Ishikawa (cell line): ENCODE measurements at regions not wholly inside any gene's neighbourhood (a gene's known extent, or its start where the extent isn't known, plus 50 kb on each side); places are given as distances from the start of the nearest gene placed in this dataset.

Experiments
- CEBPB ChIP-seq: IDR thresholded peaks from 2 replicates; pipeline ENCODE4 v1.6.1; 2012
- CREB1 ChIP-seq: IDR thresholded peaks from 2 replicates; pipeline ENCODE4 v1.6.1; 2012; ENCODE audit warnings: low read depth
- EGR1 ChIP-seq: IDR thresholded peaks from 2 replicates; pipeline ENCODE4 v1.6.1; 2012
- EP300 ChIP-seq: IDR thresholded peaks from 2 replicates; pipeline ENCODE4 v1.6.1; 2012; ENCODE audit warnings: borderline replicate concordance
- FOXM1 ChIP-seq: IDR thresholded peaks from 2 replicates; pipeline ENCODE4 v1.6.1; 2012; ENCODE audit warnings: low read depth, borderline replicate concordance
- MAX ChIP-seq: IDR thresholded peaks from 2 replicates; pipeline ENCODE4 v1.6.1; 2012
- NFIC ChIP-seq: IDR thresholded peaks from 2 replicates; pipeline ENCODE4 v1.6.1; 2012
- RAD21 ChIP-seq: IDR thresholded peaks from 2 replicates; pipeline ENCODE4 v1.6.1; 2012; ENCODE audit warnings: low read depth
- TAF1 ChIP-seq: IDR thresholded peaks from 2 replicates; pipeline ENCODE4 v1.6.1; 2012; ENCODE audit warnings: low read depth, mild to moderate bottlenecking
- TCF12 ChIP-seq: IDR thresholded peaks from 2 replicates; pipeline ENCODE4 v1.6.1; 2012; ENCODE audit warnings: low read depth
- TEAD4 ChIP-seq: IDR thresholded peaks from 2 replicates; pipeline ENCODE4 v1.6.1; 2012
- YY1 ChIP-seq: IDR thresholded peaks from 2 replicates; pipeline ENCODE4 v1.6.1; 2012; ENCODE audit warnings: low read depth
- ZBTB7A ChIP-seq: IDR thresholded peaks from 2 replicates; pipeline ENCODE4 v1.6.1; 2012; ENCODE audit warnings: low read depth
- TF ChIP-seq, protein P1 (sequence below): IDR thresholded peaks from 2 replicates; pipeline ENCODE4 v1.6.1; 2012
- TF ChIP-seq, protein P2 (sequence below): IDR thresholded peaks from 2 replicates; pipeline ENCODE4 v1.6.1; 2012; ENCODE audit warnings: low read depth, mild to moderate bottlenecking

GRCh38 chr5:40227931-40228330 is 451.8 kb upstream of the PTGER4 start:
- TF ChIP-seq, protein P1, sequence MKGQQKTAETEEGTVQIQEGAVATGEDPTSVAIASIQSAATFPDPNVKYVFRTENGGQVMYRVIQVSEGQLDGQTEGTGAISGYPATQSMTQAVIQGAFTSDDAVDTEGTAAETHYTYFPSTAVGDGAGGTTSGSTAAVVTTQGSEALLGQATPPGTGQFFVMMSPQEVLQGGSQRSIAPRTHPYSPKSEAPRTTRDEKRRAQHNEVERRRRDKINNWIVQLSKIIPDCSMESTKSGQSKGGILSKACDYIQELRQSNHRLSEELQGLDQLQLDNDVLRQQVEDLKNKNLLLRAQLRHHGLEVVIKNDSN, result no peak
- TF ChIP-seq RAD21, result no peak
- TF ChIP-seq EGR1, result no peak
- TF ChIP-seq ZBTB7A, result no peak
- TF ChIP-seq EP300, result no peak
- TF ChIP-seq, protein P2, sequence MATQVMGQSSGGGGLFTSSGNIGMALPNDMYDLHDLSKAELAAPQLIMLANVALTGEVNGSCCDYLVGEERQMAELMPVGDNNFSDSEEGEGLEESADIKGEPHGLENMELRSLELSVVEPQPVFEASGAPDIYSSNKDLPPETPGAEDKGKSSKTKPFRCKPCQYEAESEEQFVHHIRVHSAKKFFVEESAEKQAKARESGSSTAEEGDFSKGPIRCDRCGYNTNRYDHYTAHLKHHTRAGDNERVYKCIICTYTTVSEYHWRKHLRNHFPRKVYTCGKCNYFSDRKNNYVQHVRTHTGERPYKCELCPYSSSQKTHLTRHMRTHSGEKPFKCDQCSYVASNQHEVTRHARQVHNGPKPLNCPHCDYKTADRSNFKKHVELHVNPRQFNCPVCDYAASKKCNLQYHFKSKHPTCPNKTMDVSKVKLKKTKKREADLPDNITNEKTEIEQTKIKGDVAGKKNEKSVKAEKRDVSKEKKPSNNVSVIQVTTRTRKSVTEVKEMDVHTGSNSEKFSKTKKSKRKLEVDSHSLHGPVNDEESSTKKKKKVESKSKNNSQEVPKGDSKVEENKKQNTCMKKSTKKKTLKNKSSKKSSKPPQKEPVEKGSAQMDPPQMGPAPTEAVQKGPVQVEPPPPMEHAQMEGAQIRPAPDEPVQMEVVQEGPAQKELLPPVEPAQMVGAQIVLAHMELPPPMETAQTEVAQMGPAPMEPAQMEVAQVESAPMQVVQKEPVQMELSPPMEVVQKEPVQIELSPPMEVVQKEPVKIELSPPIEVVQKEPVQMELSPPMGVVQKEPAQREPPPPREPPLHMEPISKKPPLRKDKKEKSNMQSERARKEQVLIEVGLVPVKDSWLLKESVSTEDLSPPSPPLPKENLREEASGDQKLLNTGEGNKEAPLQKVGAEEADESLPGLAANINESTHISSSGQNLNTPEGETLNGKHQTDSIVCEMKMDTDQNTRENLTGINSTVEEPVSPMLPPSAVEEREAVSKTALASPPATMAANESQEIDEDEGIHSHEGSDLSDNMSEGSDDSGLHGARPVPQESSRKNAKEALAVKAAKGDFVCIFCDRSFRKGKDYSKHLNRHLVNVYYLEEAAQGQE, result no peak
- TF ChIP-seq TAF1, result no peak
- TF ChIP-seq NFIC, result no peak
- no peak for TF ChIP-seq TCF12
- TF ChIP-seq TEAD4, result no peak
- no peak for TF ChIP-seq CEBPB
- no peak for TF ChIP-seq MAX
- no peak for TF ChIP-seq YY1
- no peak for TF ChIP-seq FOXM1
- no peak for TF ChIP-seq CREB1

GRCh38 chr5:40227366-40227765 is 452.3 kb upstream of the PTGER4 start:
- TF ChIP-seq NFIC (no peak), FOXM1 (no peak), RAD21 (no peak), MAX (no peak), CREB1 (no peak), CEBPB (no peak), ZBTB7A (no peak), TEAD4 (no peak), EP300 (no peak)
- TF ChIP-seq, protein P1, result no peak

- TF ChIP-seq EGR1 (no peak), MAX (no peak), ZBTB7A (no peak), EP300 (no peak), TCF12 (no peak), TAF1 (no peak), FOXM1 (no peak), NFIC (no peak), CREB1 (no peak), RAD21 (no peak), TEAD4 (no peak), YY1 (no peak)
Observed at GRCh38 chr5:40226906-40227305, 452.8 kb upstream of the PTGER4 start.

DNA sequence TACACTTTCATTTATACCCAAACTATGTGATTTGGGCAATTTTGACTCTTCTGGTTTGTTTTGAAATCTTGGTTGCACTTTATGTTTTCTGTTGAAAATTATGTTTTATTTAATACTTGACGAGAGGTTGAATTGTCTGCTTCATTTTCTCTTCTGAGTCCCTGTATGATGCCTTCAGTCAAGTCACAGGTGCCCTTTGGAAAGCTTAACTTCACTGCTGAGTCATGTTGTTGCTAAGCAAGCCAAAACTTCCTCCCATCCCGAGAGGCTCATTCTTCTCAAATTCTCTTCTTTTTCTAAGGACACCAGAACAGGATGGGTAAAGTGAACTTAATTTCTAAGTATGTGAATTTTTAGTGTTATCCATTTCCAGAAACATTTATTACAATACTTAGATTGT is 455.3 kb upstream of the PTGER4 start:
- TF ChIP-seq RAD21 (no peak), ZBTB7A (no peak), TCF12 (no peak), CREB1 (no peak), FOXM1 (no peak), CEBPB (no peak), TEAD4 (no peak), EP300 (no peak), MAX (no peak)

DNA sequence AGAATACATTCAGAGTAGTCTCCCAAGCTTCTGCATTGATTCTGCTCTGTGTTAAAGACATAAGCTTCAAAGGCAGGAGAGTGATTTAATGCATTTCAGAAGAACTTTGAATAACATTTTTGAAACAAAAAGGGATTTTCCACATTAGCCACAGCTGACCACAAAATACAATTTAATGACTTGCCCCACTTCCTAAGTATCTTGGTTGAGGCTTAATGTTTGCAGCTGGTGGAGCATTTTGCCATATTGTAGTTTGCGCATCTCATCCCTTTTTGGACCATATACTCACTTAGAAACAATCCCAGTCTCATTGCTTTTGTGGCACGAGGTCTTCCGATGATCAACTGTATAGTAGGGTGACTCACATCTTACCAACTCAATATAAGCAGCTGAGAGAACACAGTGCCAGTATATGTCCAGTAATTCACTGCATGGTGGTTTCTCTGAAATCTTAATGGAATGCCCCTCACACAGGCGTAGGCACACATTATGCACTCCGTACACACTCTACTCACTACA is 455.8 kb upstream of the PTGER4 start:
- TF ChIP-seq RAD21 (no peak), EGR1 (no peak)
- TF ChIP-seq, protein P2, result no peak

GRCh38 chr5:40221796-40222195 is 457.9 kb upstream of the PTGER4 start:
- TF ChIP-seq CREB1 (no peak), TCF12 (no peak), EP300 (no peak), TEAD4 (no peak), NFIC (no peak), EGR1 (no peak), YY1 (no peak), TAF1 (no peak), ZBTB7A (no peak), CEBPB (no peak), FOXM1 (no peak), RAD21 (no peak)
- TF ChIP-seq, protein P2, result no peak
- TF ChIP-seq, protein P1, result no peak
